GM12878 (cell line): ENCODE measurements at regions not wholly inside any gene's neighbourhood (a gene's known extent, or its start where the extent isn't known, plus 50 kb on each side); places are given as distances from the start of the nearest gene placed in this dataset.

Experiments
- ATAC-seq: fragments of 200-7000 bp; cut with Tn5 transposase; 3 replicates; pipeline ENCODE4 v1.9.1; 2020; ENCODE audit warnings: mild to moderate bottlenecking, moderate library complexity
- BruUV-seq: library from RNA; stranded (reverse); fragments of 400-500 nt; replicated peaks from 2 replicates; lab custom pipeline; 2021; lab: Mats Ljungman, UMichigan
- CTCF ChIA-PET: fragments of 300-600 bp; sonication (Branson Sonifier 250); formaldehyde crosslinking; extraction: SDS; loops from one replicate; lab custom pipeline; 2021; ENCODE audit warnings: inconsistent platforms; lab: Yijun Ruan, JAX
- POLR2A ChIA-PET: fragments of 350-600 bp; formaldehyde crosslinking; extraction: SDS; loops from one replicate; lab custom pipeline; 2021; ENCODE audit warnings: inconsistent platforms; lab: Charles Lee
- RAD21 ChIA-PET: fragments of 300-600 bp; sonication (Branson Sonifier 250); formaldehyde crosslinking; loops from one replicate; lab custom pipeline; 2023; ENCODE audit warnings: antibody characterized with exemption; ENCODE audit not compliant: unreplicated experiment; lab: Charles Lee
- SMC1A ChIA-PET: fragments of 300-600 bp; sonication (Branson Sonifier 250); formaldehyde crosslinking; loops from one replicate; lab custom pipeline; 2023; ENCODE audit not compliant: unreplicated experiment, uncharacterized antibody; lab: Charles Lee
- DNase-seq: peaks from one replicate; pipeline ENCODE4 v3.0.0-alpha.2; 2011; ENCODE audit warnings: low read depth, low spot score
- FAIRE-seq: peaks from 3 replicates; lab custom pipeline; 2011; peaks lifted over from hg19 to GRCh38; lab: Jason Lieb, UNC
- H2AFZ ChIP-seq: 2 replicates; pipeline ENCODE4 v1.6.0; 2011; ENCODE audit warnings: low read depth, low read length, control low read depth; ENCODE audit not compliant: control insufficient read depth
- H3K27ac ChIP-seq: 2 replicates; pipeline ENCODE4 v1.5.1; 2011; ENCODE audit warnings: control low read depth; ENCODE audit not compliant: control insufficient read depth, insufficient read depth
- H3K27me3 ChIP-seq, 2 experiments: replicated peaks in 1 of 2; 2 replicates each; pipeline versions ENCODE4 v1.6.0 to v1.6.1; 2011; ENCODE audit warnings: low read length in 1 of 2; ENCODE audit not compliant: control insufficient read depth in 2 of 2, insufficient read depth in 2 of 2
- H3K36me3 ChIP-seq, 2 experiments: 2 replicates each; pipeline ENCODE4 v1.5.1; 2011; ENCODE audit warnings: low read length in 1 of 2; ENCODE audit not compliant: control insufficient read depth in 2 of 2, insufficient read depth in 2 of 2
- H3K4me1 ChIP-seq: 2 replicates; pipeline ENCODE4 v1.6.1; 2011; ENCODE audit warnings: mild to moderate bottlenecking, low read length, moderate library complexity, mixed read lengths; ENCODE audit not compliant: control insufficient read depth, insufficient read depth
- H3K4me2 ChIP-seq: 2 replicates; pipeline ENCODE4 v1.6.0; 2011; ENCODE audit warnings: control low read depth; ENCODE audit not compliant: control insufficient read depth, insufficient read depth
- H3K4me3 ChIP-seq: fragments of 200-600 bp; sonication (generic); 2 replicates; pipeline ENCODE4 v1.5.1; 2016
- H3K79me2 ChIP-seq: 2 replicates; pipeline ENCODE4 v1.6.0; 2011; ENCODE audit warnings: low read length; ENCODE audit not compliant: control insufficient read depth, insufficient read depth
- H3K9ac ChIP-seq: 2 replicates; pipeline ENCODE4 v1.8.0; 2011; ENCODE audit warnings: low read length, control low read depth, mixed read lengths; ENCODE audit not compliant: control insufficient read depth, insufficient read depth
- H3K9me3 ChIP-seq: replicated peaks from 3 replicates; pipeline ENCODE4 v1.5.1; 2011; ENCODE audit warnings: mild to moderate bottlenecking, low read length; ENCODE audit not compliant: control insufficient read depth, insufficient read depth
- H4K20me1 ChIP-seq: 2 replicates; pipeline ENCODE4 v1.6.0; 2011; ENCODE audit not compliant: control insufficient read depth, insufficient read depth
- CHD1 ChIP-seq: IDR thresholded peaks from 2 replicates; pipeline ENCODE4 v1.6.1; 2012; ENCODE audit warnings: low read depth, low read length, improper control_type of control experiment
- FOS ChIP-seq: IDR thresholded peaks from 3 replicates; pipeline ENCODE4 v1.6.1; 2011; ENCODE audit warnings: borderline replicate concordance; ENCODE audit not compliant: insufficient read length; ENCODE audit errors: extremely low read depth
- JUND ChIP-seq: IDR thresholded peaks from 2 replicates; pipeline ENCODE4 v1.6.1; 2012; ENCODE audit warnings: low read depth, mild to moderate bottlenecking, low read length, improper control_type of control experiment, moderate library complexity
- LARP7 ChIP-seq: fragments of 450-650 bp; IDR thresholded peaks from 2 replicates; pipeline ENCODE4 v1.6.1; 2017; ENCODE audit warnings: mild to moderate bottlenecking
- MYC ChIP-seq: IDR thresholded peaks from 2 replicates; pipeline ENCODE4 v1.6.1; 2011; ENCODE audit warnings: mild to moderate bottlenecking, low read length, moderate library complexity, inconsistent platforms; ENCODE audit not compliant: insufficient read depth, insufficient replicate concordance, insufficient read length, severe bottlenecking
- NFIC ChIP-seq: IDR thresholded peaks from 2 replicates; pipeline ENCODE4 v1.6.1; 2012; ENCODE audit warnings: low read depth, mild to moderate bottlenecking, inconsistent platforms, low read length, moderate library complexity
- NR2C2 ChIP-seq: IDR thresholded peaks from 2 replicates; pipeline ENCODE4 v1.6.1; 2011; ENCODE audit warnings: borderline replicate concordance, low read depth; ENCODE audit not compliant: control insufficient read depth, insufficient read length
- NRF1 ChIP-seq: conservative IDR thresholded peaks from 2 replicates; pipeline ENCODE4 v1.6.1; 2011; ENCODE audit warnings: mild to moderate bottlenecking, low read depth, low read length, improper control_type of control experiment
- POLR2AphosphoS5 ChIP-seq: IDR thresholded peaks from 2 replicates; pipeline ENCODE4 v1.6.1; 2011; ENCODE audit warnings: mild to moderate bottlenecking, low read length, inconsistent platforms
- POU2F2 ChIP-seq: IDR thresholded peaks from 3 replicates; pipeline ENCODE4 v1.6.1; 2011; ENCODE audit warnings: low read depth, mild to moderate bottlenecking, low read length, borderline replicate concordance
- RB1 ChIP-seq: fragments of 450-650 bp; formaldehyde crosslinking; IDR thresholded peaks from 2 replicates; pipeline ENCODE4 v1.6.1; 2017; ENCODE audit warnings: mild to moderate bottlenecking, borderline replicate concordance
- STAT1 ChIP-seq: fragments of 450-650 bp; conservative IDR thresholded peaks from 2 replicates; pipeline ENCODE4 v1.6.1; 2014; ENCODE audit warnings: antibody characterized with exemption, mild to moderate bottlenecking
- TBL1XR1 ChIP-seq: IDR thresholded peaks from 2 replicates; pipeline ENCODE4 v1.6.1; 2012; ENCODE audit warnings: low read depth, low read length, improper control_type of control experiment
- TCF12 ChIP-seq: IDR thresholded peaks from 2 replicates; pipeline ENCODE4 v1.6.1; 2011; ENCODE audit warnings: low read depth, mild to moderate bottlenecking, low read length
- TCF7 ChIP-seq: IDR thresholded peaks from 2 replicates; pipeline ENCODE4 v1.6.1; 2014; ENCODE audit warnings: antibody characterized with exemption, borderline replicate concordance
- ZNF24 ChIP-seq: fragments of 450-650 bp; IDR thresholded peaks from 2 replicates; pipeline ENCODE4 v1.6.1; 2017; ENCODE audit warnings: antibody characterized with exemption, mild to moderate bottlenecking
- ZSCAN29 ChIP-seq: fragments of 450-650 bp; IDR thresholded peaks from 2 replicates; pipeline ENCODE4 v1.6.1; 2017; ENCODE audit warnings: mild to moderate bottlenecking, moderate library complexity
- WGBS: methylation state at CpG from one replicate; pipeline ENCODE4 v1.1.6; 2016; ENCODE audit warnings: low lambda C conversion rate; ENCODE audit not compliant: insufficient replicate concordance, insufficient coverage; ENCODE audit errors: missing lambda C conversion rate; 5-methylcytosine and 5-hydroxymethylcytosine counted together
- in situ Hi-C: fragments of 300-500 bp; cut with MboI; formaldehyde crosslinking; loops from 9 replicates; pipeline ENCODE4 v1.14.3; 2018; ENCODE audit warnings: mixed read lengths
- intact Hi-C: fragments of 100-400 bp; cut with micrococcal nuclease; formaldehyde crosslinking; loops from one replicate; pipeline ENCODE4 v1.14.2; 2022; ENCODE audit not compliant: unreplicated experiment
- TF ChIP-seq, protein P1 (sequence below): fragments of 450-650 bp; IDR thresholded peaks from 2 replicates; pipeline ENCODE4 v1.6.1; 2017; ENCODE audit warnings: antibody characterized with exemption, mild to moderate bottlenecking, moderate library complexity
- TF ChIP-seq, protein P2 (sequence below): fragments of 450-650 bp; IDR thresholded peaks from 2 replicates; pipeline ENCODE4 v1.6.1; 2017; ENCODE audit warnings: low read depth, mild to moderate bottlenecking, moderate library complexity
- TF ChIP-seq, protein P3 (sequence below): IDR thresholded peaks from 2 replicates; pipeline ENCODE4 v1.6.1; 2011; ENCODE audit warnings: low read depth, mild to moderate bottlenecking, low read length, moderate library complexity, borderline replicate concordance; ENCODE audit errors: extremely low read depth

DNA sequence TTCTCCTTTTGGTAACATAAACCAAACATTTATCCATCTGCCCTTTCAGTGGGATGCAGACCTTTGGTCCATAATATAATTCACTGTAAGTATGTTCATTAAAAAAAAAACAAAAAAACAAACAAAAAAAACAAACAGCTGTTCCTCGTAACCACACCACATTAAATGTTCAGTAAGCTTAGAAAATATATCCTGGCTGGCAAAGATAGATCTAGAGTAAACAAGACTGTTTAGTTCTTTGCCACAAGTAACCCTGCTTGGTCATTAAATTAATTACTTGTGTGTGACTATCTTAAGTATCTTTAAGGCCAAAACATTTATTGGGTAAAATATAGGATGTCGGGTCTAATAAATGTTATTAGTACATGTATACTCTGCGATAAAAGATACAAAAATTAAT is 1717.1 kb downstream of the EFNA5 start:
- RAD21 ChIA-PET: no interaction called here
- no peak overlapping the region for H3K27ac ChIP-seq
- FAIRE-seq: no peak
- H3K4me1 ChIP-seq: no peaks in the 10 kb centered on the region
- H3K36me3 ChIP-seq: no peaks in the 10 kb centered on the region
- DNase-seq: no peak
- no TSS peak for BruUV-seq
- in situ Hi-C loops (no loop called here), intact Hi-C loops (no loop called here)
- H2AFZ ChIP-seq: no peak overlapping the region
- TF ChIP-seq MYC: no peak
- no peak for TF ChIP-seq ZNF24
- TF ChIP-seq, protein P1, sequence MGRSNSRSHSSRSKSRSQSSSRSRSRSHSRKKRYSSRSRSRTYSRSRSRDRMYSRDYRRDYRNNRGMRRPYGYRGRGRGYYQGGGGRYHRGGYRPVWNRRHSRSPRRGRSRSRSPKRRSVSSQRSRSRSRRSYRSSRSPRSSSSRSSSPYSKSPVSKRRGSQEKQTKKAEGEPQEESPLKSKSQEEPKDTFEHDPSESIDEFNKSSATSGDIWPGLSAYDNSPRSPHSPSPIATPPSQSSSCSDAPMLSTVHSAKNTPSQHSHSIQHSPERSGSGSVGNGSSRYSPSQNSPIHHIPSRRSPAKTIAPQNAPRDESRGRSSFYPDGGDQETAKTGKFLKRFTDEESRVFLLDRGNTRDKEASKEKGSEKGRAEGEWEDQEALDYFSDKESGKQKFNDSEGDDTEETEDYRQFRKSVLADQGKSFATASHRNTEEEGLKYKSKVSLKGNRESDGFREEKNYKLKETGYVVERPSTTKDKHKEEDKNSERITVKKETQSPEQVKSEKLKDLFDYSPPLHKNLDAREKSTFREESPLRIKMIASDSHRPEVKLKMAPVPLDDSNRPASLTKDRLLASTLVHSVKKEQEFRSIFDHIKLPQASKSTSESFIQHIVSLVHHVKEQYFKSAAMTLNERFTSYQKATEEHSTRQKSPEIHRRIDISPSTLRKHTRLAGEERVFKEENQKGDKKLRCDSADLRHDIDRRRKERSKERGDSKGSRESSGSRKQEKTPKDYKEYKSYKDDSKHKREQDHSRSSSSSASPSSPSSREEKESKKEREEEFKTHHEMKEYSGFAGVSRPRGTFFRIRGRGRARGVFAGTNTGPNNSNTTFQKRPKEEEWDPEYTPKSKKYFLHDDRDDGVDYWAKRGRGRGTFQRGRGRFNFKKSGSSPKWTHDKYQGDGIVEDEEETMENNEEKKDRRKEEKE: no peak
- no peak for TF ChIP-seq TBL1XR1
- TF ChIP-seq RB1: no peak
- no peak for TF ChIP-seq STAT1
- no peak for TF ChIP-seq CHD1
- TF ChIP-seq, protein P2, sequence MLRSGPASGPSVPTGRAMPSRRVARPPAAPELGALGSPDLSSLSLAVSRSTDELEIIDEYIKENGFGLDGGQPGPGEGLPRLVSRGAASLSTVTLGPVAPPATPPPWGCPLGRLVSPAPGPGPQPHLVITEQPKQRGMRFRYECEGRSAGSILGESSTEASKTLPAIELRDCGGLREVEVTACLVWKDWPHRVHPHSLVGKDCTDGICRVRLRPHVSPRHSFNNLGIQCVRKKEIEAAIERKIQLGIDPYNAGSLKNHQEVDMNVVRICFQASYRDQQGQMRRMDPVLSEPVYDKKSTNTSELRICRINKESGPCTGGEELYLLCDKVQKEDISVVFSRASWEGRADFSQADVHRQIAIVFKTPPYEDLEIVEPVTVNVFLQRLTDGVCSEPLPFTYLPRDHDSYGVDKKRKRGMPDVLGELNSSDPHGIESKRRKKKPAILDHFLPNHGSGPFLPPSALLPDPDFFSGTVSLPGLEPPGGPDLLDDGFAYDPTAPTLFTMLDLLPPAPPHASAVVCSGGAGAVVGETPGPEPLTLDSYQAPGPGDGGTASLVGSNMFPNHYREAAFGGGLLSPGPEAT: no peak
- no peak for TF ChIP-seq TCF7
- TF ChIP-seq POU2F2: no peak
- no peak for TF ChIP-seq NFIC
- no peak for TF ChIP-seq TCF12
- TF ChIP-seq, protein P3, sequence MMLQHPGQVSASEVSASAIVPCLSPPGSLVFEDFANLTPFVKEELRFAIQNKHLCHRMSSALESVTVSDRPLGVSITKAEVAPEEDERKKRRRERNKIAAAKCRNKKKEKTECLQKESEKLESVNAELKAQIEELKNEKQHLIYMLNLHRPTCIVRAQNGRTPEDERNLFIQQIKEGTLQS: no peak
- TF ChIP-seq POLR2AphosphoS5: no peak
- no peak for TF ChIP-seq ZSCAN29
- no peak for TF ChIP-seq FOS
- TF ChIP-seq LARP7: no peak
- no peak for TF ChIP-seq NR2C2
- no peak for TF ChIP-seq JUND
- TF ChIP-seq NRF1: no peak
- H3K4me2 ChIP-seq: no peak overlapping the region
- WGBS: 12% methylated on average over 3 of the region's 3 CpGs
- H3K27me3 ChIP-seq: no peaks in the 10 kb centered on the region
- H3K79me2 ChIP-seq: no peaks in the 10 kb centered on the region
- no peak for ATAC-seq
- H3K4me3 ChIP-seq: no peak overlapping the region
- H3K9ac ChIP-seq: no peak overlapping the region
- CTCF ChIA-PET: interaction anchor here (0.6 kb wide), 1 partner anchor 12 kb away, joined by 3 read pairs; no protein-coding TSS in a partner anchor
- SMC1A ChIA-PET: interaction anchor here (0.6 kb wide), 1 partner anchor 167 kb away, joined by 3 read pairs; no protein-coding TSS in a partner anchor
- no peaks in the 10 kb centered on the region for H4K20me1 ChIP-seq
- POLR2A ChIA-PET: no interaction called here
- H3K9me3 ChIP-seq: no peaks in the 10 kb centered on the region
